ENCODE measurements at regions not wholly inside any gene's neighbourhood (a gene's known extent, or its start where the extent isn't known, plus 50 kb on each side); places are given as distances from the start of the nearest gene placed in this dataset.

DNA sequence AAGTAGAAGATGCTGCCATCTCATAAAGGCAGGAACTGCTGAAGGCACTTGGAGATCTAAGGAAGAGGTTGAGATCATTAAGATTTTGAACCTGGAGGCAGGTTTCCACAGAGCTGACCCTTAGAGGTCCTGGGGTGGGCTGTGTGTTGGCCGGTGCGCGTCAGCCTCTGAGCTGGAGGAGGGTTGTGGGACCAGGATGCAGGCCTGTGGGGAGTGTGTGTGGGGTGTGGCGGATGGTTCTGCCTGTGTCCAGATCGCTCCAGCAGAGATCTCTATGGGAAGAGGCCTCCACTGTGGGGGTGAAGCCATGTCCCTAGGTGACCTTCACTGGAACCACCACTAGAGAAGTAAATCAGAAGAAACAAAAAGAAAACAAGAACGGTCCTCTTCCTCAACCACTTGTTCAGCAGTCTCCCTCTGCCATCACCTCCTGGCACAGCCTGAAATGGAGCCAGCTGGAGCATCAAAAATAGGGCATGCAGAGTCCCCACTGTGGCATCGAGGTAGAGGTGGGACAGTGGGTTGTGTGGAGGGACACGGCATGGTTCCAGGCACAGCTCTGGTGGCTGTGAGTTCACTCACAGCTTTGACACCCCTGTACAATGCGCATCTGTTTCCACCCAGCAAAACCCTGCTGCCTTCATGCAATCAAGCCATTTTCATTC lies 453.8 kb downstream of the TCERG1L start:
- TF ChIP-seq, protein P1, sequence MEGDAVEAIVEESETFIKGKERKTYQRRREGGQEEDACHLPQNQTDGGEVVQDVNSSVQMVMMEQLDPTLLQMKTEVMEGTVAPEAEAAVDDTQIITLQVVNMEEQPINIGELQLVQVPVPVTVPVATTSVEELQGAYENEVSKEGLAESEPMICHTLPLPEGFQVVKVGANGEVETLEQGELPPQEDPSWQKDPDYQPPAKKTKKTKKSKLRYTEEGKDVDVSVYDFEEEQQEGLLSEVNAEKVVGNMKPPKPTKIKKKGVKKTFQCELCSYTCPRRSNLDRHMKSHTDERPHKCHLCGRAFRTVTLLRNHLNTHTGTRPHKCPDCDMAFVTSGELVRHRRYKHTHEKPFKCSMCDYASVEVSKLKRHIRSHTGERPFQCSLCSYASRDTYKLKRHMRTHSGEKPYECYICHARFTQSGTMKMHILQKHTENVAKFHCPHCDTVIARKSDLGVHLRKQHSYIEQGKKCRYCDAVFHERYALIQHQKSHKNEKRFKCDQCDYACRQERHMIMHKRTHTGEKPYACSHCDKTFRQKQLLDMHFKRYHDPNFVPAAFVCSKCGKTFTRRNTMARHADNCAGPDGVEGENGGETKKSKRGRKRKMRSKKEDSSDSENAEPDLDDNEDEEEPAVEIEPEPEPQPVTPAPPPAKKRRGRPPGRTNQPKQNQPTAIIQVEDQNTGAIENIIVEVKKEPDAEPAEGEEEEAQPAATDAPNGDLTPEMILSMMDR (IDR thresholded peaks at IDR 0.05), result no peak
- TF ChIP-seq POLR2A (IDR thresholded peaks at IDR 0.05), result no peak
